ENCODE measurements at regions not wholly inside any gene's neighbourhood (a gene's known extent, or its start where the extent isn't known, plus 50 kb on each side); places are given as distances from the start of the nearest gene placed in this dataset.

- ChIA-PET POLR2A (no interaction called here), CTCF (no interaction called here)
- no peak overlapping the region for H3K4me3 ChIP-seq (ENCODE audit: low read depth, low read length)
- DNase-seq (ENCODE audit: low read depth, low spot score) = no peak
- TF ChIP-seq CTCF (IDR thresholded peaks at IDR 0.05; ENCODE audit: insufficient read depth, low read length, missing control alignments) = no peak
These were observed 292.6 kb downstream of the TDRD3 start for GRCh38 chr13:60689571-60689970.

DNA sequence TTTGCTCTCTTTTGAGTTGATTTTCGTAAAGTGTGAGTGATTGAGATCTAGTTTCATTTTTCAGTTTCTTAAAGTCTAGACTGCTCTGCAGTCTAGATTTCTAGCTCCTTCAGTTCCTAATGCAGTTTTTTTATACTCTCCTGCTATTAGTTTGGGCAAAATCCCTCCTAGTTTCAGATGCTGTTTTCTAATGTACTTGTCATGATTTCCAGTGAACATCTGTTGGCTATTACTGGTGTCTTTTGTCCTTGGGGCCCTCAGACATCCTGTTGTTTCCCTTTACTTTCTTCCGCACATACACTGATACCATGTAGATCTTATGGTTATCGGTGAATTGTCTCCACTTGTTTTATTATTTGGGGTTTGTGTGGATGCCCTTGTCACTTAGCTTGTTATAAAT is 292.1 kb downstream of the TDRD3 start:
- POLR2A ChIA-PET = no interaction called here
- no peak overlapping the region for H3K4me3 ChIP-seq (ENCODE audit: low read depth, low read length)
- TF ChIP-seq CTCF (IDR thresholded peaks at IDR 0.05; ENCODE audit: insufficient read depth, low read length, missing control alignments) = no peak
- DNase-seq (ENCODE audit: low read depth, low spot score) = no peak
- CTCF ChIA-PET = no interaction called here

- no peak for DNase-seq (ENCODE audit: low read depth, low spot score)
- POLR2A ChIA-PET = no interaction called here
- no peak overlapping the region for H3K4me3 ChIP-seq (ENCODE audit: low read depth, low read length)
- CTCF ChIA-PET = no interaction called here
- no peak for TF ChIP-seq CTCF (IDR thresholded peaks at IDR 0.05; ENCODE audit: insufficient read depth, low read length, missing control alignments)
These were observed 283.1 kb downstream of the TDRD3 start for GRCh38 chr13:60679928-60680694.

DNA sequence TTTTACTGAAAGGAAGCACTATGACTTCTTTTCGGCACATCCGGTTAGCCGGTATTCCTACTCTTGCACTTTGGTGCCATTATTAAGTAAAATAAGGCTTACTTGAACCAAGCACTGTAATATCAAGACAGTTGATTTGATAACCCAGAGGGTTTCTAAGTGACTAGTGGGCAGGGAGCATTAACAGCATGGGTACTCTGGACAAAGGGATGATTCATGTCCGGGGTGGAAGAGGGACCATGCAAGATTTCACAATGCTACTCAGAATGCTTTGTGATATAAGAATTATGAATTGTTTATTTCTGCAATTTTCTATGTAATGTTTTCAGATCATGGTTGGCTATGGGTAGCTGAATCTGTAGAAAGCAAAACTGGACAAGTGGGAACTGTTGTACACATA is 282.1 kb downstream of the TDRD3 start:
- no peak for TF ChIP-seq CTCF (IDR thresholded peaks at IDR 0.05; ENCODE audit: insufficient read depth, low read length, missing control alignments)
- no peak overlapping the region for H3K4me3 ChIP-seq (ENCODE audit: low read depth, low read length)
- no peak for DNase-seq (ENCODE audit: low read depth, low spot score)
- ChIA-PET POLR2A (no interaction called here), CTCF (no interaction called here)

DNA sequence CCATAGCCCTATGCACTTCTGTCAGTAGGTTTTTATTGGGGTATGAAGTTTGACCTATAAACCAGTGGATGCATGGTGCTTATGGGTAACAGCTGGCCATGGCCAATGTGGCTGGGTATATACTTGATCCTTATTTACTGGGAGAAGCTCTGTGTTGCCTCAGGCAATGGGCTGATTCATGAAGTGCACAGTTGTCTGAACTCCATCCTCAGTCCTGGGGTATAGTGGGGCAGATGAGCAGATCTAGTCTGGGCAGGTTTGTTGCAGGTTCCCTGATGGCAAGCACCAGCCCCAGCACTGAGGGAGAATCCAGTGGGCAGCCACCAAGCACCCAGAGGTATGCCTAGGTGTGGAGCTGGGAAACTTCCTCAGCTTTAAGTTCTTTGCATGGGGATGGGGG is 274.4 kb downstream of the TDRD3 start:
- DNase-seq (ENCODE audit: low read depth, low spot score) = no peak
- ChIA-PET CTCF (no interaction called here), POLR2A (no interaction called here)
- TF ChIP-seq CTCF (IDR thresholded peaks at IDR 0.05; ENCODE audit: insufficient read depth, low read length, missing control alignments) = no peak
- no peak overlapping the region for H3K4me3 ChIP-seq (ENCODE audit: low read depth, low read length)

- ChIA-PET CTCF (no interaction called here), POLR2A (no interaction called here)
- no peak for DNase-seq (ENCODE audit: low read depth, low spot score)
- no peak overlapping the region for H3K4me3 ChIP-seq (ENCODE audit: low read depth, low read length)
- no peak for TF ChIP-seq CTCF (IDR thresholded peaks at IDR 0.05; ENCODE audit: insufficient read depth, low read length, missing control alignments)
These were observed 266.8 kb downstream of the TDRD3 start for GRCh38 chr13:60663788-60664187.

Data from AG04449 (cell line).